GM19035 (cell line): ENCODE measurements at regions not wholly inside any gene's neighbourhood (a gene's known extent, or its start where the extent isn't known, plus 50 kb on each side); places are given as distances from the start of the nearest gene placed in this dataset.
"Not testable (repeated sequence)": the region's sequence is repeated elsewhere in the genome, so short reads cannot be mapped to it uniquely, and the experiment has no call there.

Source experiments
- ATAC-seq: cut with Tn5 transposase; IDR thresholded peaks from one replicate; pipeline ENCODE4 v1.9.1; 2021; ENCODE audit not compliant: unreplicated experiment

DNA sequence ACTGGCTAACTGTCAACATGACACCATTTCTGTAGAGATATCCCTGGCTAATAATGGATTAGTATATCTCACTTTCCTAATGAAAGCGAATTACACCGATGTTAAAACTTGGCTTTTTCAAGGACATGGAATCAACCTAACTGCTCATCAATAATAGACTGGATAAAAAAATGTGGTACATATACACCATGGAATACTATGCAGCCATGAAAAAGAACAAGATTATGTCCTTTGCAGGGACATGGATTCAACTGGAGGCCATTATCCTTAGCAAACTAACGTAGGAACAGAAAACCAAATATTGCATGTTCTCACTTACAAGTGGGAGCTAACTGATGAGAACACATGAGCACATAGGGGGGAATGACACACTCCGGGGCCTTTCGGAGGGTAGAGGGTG, 62.6 kb downstream of the ZIC1 start:
- ATAC-seq, result no peak

DNA sequence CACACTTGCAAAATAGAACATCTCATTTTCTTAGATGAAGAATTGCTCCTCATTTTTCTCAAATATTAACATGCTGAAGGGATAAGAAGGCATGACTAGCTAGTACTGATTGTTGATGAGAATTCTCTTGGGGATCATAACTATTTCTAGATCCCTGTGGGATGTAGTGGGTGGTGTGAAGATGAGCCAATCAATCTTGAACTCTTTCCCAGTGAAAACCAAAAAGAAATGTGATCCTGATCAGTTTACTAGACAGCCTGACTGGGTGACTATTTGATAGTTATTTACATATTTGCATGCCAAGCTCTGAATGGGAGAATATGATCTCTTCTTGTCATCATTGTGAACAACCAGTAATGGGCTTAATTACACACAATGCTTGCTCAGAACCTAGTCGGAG, 63.7 kb downstream of the ZIC1 start:
- no peak for ATAC-seq

DNA sequence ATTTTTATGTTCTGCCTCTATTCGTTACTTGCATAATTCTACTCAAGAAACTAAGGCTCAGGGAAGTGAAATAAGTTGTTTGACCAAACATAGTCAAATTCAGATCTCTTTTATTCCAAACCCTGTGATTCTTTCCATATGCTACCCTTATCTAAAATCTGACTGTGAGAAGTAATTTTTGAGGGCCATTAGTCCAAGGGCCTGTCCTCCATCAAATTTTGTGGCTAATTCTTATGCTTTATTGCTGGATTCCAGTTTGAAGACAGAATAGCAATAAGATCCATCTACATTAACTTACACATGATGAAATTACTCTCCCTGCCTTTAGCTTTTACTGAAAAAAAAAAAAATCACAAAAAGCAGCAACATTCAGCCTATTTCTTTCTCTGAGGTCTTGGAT, 74.0 kb downstream of the ZIC1 start:
- ATAC-seq, result no peak

DNA sequence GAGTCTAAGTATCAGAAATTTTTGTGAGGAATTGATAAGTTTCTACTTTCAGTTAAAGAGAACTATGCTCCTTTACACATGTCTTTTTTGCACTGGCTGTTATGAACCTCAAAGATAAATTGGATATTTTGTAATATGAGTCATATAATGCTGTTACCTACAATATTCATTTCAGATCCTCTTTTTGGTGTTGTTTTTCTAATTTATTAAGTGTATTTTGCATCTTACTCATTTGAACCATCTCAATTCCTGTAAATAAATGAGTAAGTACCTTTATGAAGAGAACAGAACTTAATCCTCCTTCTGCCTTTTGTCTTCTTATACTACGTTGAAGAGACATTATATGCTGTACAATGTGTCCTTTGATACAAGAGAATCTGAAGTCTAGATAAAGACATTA, 74.4 kb downstream of the ZIC1 start:
- no peak for ATAC-seq

DNA sequence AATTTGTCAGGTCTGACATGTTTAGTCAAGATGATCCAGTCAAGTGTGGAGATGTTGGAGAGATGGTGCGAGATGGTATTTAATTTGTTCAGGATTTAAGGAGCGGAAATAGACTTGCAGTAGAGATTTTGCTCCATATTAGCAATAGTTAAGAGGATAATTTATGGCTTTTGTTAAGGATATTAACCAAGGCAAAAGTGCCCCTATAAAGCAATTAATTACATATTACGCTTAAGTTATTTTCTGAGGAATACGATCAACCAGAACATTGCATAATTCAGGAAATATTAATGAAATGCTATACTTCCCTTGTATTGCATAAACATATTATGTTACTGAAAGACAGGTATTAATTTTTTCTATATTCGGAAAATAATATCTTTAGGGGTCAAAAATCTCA, 83.9 kb downstream of the ZIC1 start:
- no peak for ATAC-seq

DNA sequence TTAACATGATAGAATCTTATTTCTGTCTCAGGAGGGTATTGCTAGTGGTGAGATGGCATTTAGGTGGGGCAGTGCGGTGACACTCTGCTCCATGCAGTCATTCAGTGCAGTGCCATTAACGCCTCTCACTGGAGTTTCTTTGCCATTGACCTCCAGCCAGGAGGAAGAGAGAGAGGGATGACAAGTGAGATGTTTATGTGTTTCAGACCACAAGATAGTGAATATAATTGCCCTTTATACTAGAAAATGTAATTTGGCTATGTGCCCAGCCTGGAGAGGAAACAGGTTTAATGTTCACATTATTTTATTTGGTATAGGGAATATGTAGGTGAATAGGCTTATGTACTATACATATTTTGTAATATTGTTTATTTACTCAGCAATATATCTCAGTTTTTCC, 84.5 kb downstream of the ZIC1 start:
- no peak for ATAC-seq

DNA sequence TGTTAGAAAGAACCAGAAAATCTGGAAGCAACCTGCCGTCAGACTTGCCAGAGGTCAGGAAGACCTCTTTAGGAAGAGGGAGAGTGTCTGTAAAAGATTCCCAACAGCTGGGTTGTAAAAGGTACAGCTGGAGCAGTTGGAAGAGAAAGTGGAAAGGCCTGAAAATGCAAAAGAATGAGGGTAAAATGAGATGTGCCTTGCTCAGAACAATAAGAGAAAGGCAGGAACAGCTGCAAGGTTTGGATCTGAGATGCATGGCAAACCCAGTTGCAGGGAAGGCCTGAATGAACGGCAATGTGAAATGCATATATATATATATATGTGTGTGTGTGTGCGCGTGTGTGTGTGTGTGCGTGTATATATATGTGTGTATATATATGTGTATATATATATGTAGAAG, 88.1 kb downstream of the ZIC1 start:
- no peak for ATAC-seq

DNA sequence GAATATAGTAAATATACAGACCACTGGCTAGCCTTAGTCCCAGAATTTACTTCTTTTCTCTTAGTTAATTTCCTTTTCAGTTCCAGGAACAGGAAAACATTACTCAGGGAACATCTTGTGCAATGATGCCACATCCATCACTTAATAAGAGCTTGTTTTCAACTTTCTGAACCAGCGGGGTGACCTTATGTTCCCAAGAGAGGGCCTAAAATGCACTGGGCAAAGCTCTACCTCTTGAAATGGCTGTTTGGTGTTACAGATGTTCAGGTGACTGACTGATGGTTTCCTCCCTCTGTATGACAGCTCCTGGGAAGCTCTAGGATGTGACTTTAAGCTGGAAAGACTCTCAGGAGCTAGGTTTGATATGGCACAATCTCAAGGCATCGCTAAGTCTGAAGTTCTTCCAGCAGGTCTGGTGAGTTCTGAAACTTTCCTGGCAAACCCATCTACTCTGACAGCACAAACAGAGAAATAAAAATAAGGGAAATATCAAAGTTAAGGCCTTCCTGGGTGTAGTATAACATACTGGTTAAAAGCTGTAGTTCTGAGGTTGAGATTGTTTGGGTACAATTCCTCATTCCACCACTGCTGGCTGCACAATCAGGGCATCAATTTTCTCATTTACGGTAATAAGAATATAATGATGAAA, 98.6 kb downstream of the ZIC1 start:
- no peak for ATAC-seq

DNA sequence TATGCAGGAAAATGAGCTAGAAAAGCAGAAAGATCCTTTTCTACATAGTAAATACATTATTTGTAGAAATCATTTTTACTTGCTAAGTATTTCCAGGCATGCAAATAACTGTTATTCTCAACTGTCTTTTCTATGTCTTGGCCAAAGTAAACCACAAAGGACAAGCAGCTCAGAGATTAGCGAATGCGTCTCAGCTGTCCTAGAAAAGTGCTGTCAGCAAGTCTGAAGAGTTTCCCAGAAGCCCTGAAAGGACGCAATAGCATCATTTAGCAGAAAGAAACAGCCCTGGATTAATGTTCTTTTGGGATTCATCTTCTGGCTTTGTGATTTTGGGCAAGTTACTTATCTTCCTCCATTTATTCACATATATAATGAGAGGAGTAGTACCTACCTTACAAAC, 100.3 kb downstream of the ZIC1 start:
- ATAC-seq, result no peak

DNA sequence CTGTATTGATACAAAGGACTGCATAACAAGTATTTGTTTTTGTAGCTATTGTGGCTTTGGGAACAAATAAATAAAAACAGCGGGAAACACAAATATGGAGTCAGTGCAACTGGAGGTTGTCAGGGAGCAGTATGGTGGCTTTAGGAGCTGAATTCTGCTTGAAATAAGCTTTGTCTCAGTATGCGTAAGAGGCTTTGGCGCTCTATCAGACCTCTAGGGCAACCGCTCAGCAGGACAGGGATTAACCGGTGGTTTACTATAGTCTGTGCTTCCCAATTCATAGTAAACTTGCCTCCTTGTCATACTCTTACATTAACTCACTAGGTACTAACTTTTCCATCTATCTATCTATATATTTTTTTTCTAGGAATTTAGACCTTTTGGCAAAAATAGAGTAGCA, 104.6 kb downstream of the ZIC1 start:
- no peak for ATAC-seq

DNA sequence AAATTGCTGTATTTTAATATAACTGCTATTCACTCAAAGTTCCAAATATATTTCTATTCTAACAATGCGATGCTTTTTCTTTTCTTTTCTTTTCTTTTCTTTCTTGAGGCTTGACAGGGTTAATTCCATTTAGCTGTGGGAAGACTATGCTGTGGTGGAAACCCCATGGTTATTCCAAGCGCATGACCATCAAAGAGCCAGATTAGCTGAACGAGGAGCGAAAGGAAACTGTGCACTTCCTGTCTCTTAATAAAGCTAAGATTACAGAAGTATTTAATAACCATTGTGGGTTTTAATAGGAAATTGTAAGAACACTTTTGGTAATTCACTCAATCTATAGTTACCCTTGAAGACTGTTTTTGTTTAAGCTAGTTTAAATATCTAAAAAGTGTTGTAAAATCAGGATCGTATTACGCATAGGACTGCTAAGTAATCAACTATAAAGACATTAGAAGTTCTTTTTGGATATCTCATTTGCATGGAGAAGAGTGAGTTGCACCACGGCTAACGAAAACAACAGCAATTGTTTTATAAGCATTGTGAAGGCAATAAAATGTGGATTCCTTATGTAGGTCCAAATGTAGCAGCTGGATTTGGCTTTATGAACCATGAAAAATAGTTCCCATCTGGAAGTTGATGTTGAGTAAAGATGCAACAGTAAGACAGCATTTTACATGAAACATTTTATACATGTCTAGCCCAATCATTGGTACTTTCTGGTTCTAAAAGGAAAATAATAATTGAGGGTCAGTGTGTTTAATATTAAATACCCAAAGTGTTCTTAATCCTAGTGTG, 105.4 kb downstream of the ZIC1 start:
- no peak for ATAC-seq

DNA sequence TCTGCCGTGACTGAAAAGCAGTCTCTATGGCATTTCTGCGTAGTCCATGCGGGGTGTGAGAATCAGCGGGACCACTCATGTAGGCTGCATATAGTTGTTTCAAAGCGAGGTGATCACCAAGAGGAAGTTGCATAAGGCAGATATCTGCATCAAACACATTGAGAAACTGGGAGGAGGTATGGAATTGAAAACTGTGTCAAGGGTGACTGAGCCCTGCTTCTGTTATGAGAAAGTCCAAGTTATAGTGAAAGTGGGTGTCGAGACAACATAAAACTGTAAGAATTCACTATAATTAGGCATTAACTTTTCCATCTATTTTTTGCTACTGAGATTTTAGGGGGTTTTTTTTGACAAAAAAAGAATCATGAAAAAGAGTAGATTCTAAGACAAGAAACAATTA, 109.3 kb downstream of the ZIC1 start:
- ATAC-seq, result no peak

DNA sequence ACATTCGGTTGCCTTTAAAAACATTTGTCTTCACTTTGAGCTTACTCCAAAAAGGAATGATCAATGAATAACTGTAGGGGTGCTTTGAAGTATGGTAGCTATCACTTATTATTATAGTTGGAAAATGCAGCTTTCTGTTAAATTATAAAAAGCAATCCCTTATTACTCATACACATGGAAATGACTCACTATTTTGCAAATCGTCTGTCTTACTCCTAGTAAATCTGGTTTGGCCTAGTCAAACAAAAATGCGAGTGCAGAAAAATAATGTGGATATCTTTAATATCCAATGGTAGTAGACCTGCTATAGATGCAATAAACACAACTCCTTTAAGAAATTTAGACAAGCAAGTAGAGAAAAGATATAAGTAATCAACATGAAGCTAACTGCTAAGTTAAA, 112.5 kb downstream of the ZIC1 start:
- no peak for ATAC-seq

DNA sequence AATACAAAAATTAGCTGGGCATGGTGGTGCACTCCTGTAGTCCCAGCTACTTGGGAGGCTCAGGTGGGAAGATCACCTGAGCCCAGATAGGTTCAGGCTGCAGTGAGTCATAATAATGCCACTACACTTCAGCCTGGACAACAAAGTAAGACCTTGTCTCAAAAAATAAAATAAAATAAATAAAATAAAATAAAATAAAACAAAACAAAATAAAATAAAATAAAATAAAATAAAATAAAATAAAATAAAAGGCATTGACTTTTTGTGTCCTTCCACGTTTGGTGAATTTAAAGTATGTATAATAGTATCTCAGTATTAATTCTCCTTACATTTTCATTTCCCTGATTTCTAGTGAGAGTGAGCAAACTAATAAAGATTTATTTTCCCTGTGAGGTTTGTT, 113.6 kb downstream of the ZIC1 start:
- not testable (repeated sequence) for ATAC-seq

DNA sequence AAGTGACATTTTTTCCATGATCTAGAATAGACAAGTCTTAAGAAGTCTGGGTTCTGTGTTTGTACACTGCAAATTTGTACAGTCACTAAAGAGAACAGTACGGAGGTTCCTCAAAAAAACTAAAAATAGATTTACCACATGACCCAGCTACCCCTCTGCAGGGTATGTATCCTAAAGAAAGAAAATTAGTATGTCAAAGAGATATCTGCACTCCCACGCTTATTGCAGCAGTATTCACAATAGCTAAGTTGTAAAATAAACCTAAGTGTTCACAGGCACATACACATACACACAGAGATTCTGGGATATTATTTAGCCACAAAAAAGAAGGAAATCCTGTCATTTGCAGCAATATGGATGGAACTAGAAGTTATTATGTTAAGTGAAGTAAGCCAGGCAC, 120.4 kb downstream of the ZIC1 start:
- no peak for ATAC-seq

DNA sequence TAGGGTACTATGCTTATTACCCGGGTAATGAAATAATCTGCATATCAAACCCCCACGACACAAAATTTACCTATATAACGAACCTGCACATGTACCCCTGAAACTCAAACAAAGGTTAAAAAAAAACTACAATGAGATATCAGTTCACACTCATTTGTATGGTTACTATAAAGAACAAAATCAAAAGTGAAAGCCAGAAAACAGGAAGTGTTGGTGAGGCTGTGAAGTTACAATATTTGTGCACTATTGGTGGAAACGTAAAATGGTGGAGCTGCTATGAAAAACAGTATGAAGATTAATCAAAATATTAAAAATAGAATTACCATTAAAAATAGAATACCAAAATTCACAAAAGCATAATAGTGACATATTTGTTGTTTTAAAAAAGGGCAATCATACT, 128.9 kb downstream of the ZIC1 start:
- no peak for ATAC-seq

DNA sequence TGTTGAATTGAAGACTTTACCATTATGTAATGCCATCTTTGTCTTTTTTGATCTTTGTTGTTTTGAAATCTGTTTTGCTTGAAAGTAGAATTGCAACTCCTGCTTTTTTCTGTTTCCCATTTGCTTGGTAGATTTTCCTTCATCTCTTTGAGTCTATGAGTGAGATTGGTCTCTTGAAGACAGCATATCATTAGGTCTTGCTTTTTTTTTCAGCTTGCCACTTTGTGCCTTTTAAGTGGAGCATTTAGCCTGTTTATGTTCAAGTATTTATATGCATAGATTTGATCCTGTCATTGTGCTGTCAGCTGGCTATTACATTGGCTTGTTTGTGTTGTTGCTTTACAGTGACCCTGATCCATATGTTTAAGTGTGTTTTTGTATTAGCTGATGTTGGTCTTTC, 131.8 kb downstream of the ZIC1 start:
- no peak for ATAC-seq

DNA sequence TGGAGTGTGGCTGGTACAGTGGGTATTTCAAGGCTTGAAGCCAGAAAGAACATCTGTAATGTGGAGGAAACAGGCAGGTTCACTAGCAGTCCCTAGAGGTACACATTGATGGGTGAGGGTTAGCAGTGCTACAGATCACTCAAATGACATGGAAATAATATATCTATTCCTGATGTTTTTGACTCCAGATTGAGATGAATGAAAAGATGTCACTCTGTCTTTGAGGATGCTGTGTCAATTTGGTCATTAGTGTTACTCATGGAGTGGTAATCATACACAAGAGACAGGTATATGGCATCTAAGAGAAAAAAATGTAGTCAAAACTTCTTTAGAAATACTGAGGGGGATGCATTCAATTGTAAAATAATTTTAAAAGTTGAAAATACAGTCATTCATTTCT, 135.1 kb downstream of the ZIC1 start:
- no peak for ATAC-seq

DNA sequence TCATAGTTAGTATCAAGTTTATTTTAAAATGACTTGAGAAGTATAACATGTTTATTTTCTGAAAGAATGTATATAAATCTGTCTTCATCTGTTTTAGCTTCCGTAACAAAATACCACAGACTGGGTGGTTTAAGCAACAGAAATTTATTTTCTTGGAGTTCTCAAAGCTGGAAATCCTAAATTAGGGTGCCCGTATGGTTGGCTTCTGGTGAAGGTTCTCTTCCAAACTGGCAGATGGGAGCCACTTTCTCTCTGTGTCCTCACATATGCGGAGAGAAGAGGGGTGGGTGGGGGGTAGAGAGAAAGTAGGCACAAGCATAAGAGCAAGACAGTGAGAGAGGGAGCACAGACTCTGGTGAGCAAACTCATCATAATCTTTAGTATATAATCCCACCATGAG, 142.3 kb downstream of the ZIC1 start:
- ATAC-seq, result no peak

DNA sequence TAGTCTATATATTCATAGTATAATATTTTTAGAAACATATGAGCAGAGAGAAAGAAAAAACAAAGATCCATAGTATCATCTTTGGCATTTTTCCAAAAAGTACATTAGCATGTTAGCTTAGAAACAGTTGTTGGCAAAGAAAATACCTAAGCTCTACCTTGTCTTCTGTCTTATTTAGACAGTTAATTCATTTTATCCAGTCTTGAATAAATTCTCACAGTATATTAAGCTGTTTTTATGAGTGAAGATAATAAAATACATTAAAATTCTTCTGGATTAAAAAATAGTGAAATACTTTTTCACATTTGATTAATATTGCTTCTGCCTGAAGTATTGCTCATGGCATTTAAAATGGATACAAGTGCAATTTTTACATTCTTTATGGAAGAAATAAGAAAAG, 145.2 kb downstream of the ZIC1 start:
- no peak for ATAC-seq

DNA sequence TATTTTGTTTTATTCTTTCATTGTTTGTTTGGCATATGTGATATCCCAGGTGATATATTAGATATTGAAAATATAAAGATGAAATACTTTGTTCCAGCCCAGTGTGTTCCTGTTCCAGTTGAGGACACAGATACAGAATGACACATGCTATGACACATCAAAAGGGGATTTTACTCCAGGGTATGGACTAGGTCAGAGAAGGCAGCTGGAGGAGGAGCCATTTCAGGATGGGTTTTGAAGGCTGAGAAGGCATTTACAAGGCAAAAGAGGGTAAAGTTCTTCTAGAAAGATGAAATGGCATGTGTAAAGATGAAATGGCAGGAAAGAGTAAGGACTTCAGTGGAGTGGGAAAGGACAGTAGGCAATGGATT, 163.8 kb downstream of the ZIC1 start:
- peak; percentile 31 for ATAC-seq

DNA sequence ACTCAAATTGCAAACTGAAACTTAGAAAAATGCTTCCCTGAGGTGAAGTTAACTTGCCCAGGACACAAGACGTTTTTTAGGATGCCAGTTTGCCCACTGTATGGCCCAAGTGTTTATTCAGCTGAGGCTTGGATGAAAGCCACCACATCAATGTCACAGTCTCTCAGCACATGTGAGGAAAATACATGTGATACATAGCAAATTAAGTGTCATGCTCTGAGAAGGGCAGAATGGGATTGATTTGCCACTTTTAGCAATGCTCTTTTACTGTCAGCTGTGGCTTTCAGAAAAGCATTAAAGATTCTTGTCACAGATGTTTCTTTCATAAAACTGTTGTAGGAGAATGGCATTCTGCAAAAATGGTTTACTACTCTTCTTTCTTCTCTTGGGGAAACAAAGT, 165.5 kb downstream of the ZIC1 start:
- no peak for ATAC-seq

DNA sequence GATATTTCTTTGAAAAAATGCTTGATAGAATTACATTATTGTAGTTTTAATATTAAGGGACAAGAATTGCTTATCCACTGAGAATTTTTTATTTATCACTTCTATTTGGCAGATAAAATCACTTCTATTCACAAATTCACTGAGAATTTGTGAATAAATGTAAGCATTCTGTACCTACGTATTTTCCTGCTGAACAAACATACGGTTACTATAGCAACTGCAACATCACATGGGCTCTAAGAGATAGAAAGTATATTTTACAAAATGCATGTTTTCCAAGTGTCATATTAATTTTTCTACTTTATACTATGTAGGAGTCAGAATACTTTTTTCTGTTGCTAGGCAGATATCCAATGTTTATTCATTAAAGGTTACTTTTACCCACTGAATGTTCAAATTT, 166.2 kb downstream of the ZIC1 start:
- ATAC-seq, result no peak
